M059J (cell line): ENCODE measurements at regions not wholly inside any gene's neighbourhood (a gene's known extent, or its start where the extent isn't known, plus 50 kb on each side); places are given as distances from the start of the nearest gene placed in this dataset.

Experiments
- DNase-seq: peaks from one replicate; pipeline ENCODE4 v3.0.0-alpha.2; 2012; ENCODE audit warnings: low read depth

DNA sequence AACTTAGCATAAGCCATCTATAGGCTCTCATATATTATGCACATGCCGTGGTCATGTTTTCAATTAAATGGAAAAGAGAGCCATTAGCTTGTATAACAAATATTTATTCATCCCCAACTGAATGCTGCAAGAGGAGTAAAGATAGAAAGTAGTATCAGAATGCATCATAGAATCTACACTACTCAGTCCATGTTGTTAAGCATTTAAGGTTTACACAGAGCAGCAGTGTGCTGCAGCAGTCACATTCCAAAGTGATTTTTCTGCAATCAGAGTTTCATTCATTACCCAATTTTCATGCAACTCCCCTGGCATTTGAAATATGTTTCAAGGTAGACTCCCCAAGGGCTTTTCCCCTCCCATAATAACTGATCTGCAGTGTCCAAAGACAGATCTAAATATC, 82.2 kb upstream of the LMO3 start:
- no peak for DNase-seq

DNA sequence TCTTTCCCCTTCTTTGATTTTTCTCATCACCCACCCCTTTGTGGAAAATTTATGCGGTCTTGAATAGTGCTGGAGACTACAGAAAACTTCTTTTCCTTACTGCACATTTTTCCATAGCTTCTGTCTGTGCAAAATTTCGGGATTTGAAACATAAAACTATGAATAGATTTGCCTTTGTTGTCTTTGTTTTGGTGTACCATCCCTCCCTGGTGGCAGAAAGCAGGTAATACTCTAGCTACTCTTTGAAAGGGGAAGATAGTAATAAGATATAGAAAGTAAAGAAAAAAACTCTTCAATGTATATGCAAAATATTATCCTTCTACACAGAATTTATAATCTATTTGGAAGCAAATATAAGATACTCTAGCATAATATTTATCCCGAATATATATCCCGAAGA, 79.1 kb upstream of the LMO3 start:
- no peak for DNase-seq

DNA sequence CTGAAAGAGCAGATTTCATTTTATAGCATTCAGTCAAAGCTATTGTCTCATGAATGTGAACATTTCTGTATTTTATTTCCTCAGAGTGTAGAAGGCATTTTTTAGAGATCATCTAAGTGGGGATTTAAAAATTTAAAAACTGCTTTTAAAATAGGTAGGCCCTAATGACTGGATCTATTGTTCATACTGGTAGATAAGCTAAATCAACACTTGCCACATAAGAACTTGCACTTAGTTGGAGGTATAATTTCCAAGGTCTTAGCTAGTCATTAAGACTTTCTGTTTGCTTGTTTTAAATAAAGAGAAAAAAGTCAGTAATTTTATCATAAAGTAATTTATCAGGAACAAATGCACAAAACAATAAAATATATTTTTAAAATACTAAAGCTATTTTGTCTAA, 75.2 kb upstream of the LMO3 start:
- no peak for DNase-seq

DNA sequence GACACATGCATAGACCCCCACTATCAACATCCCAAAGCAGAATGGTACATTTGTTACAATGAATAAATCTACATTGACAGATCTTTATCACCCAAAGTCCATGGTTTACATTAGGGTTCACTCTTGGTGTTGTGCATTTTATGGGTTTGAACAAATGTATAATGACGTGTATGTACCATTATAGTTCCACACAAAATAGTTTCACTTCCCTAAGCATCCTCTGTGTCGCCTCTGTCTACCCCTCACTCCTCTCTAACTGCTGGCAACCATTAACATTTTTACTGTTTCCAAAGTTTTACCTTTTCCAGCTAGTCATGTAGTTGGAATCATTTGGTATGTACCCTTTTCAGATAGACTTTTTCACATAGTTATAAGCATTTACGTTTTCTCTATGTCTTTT, 69.5 kb upstream of the LMO3 start:
- DNase-seq, result no peak

DNA sequence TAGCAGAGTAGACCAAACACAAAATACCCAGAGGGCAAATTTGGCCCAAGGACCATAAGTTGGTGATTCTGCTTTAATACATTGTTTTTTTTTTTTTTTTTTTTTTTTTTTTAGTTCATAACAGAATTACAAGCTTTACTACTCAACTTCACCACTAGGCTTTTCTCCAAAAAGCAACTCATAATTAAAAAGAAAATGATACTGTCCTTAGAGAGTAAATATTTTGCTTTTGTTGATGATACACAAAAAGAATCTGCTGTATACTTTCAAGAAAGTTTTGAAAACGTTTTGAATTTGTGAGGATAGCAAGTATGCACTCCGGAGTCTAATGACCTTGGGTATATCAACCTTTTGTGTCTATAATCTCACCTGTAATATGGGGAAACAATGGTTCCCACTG, 68.9 kb upstream of the LMO3 start:
- DNase-seq, result no peak

DNA sequence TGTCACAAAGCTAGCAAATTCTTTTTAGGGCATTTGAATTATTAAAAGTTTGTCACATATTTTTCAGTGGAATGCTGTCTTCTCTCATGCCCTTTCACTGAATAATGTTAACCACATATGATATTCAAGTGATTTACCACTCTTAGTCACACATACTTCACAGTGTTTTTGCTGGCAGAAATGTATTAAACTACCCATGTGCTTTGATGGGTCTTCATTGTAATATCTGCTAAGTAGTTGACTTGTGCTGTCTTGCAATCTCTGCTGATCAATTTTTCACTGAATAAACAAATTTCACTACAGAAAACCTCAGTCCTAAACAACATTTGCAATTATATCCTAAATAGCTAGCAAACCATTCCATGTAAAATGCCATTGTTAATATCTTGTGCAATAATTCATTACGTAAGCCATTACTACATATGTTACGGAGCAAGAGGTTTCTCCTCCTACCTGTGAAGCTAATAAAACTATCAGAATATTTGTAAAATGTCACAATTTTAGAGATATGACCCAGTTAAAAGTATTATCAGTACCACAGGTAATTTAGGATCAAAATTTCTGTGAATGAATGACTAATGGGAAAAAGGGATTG, 64.6 kb upstream of the LMO3 start:
- no peak for DNase-seq

DNA sequence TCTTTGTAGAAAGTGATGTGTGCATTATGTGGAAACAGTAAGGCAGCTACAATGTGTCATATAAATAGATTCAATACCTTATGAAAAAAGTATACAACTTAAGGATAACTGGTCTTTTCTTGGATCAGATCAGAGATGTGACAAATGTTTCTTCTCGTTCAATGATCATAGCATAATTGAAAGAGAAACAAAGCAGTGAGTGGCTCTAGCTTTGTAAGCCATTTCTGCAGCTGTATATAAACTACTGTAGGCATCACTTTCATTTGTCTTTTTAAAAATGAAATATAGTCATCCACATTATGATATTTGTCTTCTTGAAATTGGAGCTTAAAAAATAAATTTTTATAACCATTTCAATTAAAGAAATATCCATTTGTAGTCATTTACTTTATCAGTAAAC, 63.8 kb upstream of the LMO3 start:
- no peak for DNase-seq

DNA sequence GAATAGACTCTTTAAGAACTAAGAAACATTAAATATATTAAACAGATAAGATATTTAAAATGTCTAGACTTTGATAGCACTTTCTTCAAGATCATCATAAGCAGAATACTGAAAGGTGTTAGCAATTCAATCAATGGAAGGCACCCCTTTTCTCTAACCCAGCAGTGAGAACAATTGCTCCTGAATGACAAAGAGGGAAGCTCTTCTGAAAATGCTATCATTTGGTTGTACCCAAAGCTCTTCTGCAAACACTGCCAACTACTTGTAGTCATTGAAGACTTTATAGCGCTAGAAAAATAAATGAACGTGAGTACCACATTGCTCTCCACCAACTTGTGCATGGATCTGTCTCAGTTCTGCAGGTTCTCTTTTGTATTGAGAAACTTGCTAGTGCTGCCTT, 62.2 kb upstream of the LMO3 start:
- DNase-seq, result no peak

DNA sequence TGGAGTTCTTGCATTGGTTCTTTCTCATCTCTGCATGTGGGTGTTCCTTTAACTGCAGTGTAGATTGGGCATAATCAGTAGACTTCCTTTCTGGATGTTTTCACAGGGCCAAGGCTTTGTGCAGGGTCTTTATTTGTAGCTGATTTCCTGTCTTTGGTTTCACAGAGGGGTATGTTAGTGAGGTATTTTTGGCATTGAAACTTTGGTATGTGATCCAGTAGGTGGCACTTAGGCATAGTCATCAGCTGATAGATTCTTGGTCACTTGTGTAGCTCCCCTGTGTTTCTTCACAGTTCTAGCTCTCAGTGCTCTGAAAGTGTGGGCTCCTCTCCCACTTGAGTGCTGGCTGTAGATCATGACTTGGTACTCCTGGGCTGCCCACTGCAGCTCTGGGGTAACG, 52.7 kb upstream of the LMO3 start:
- no peak for DNase-seq
